Body of pancreas (tissue), 4 donors: ENCODE measurements at regions not wholly inside any gene's neighbourhood (a gene's known extent, or its start where the extent isn't known, plus 50 kb on each side); places are given as distances from the start of the nearest gene placed in this dataset.

ENCODE experiments used
- ATAC-seq: fragments of 150-250 bp; one replicate; pipeline ENCODE4 v1.9.1; 2016
- DNase-seq, 4 donors: peaks; one replicate each; pipeline ENCODE4 v3.0.0-alpha.2; 2019
- H3K27ac ChIP-seq, 4 donors: fragments of 200-600 bp; sonication (generic); 1 replicate in 3 of 4; 2 replicates in 1 of 4; pipeline versions ENCODE4 v1.5.1 to v1.6.1; 2016 to 2019; ENCODE audit warnings: mild to moderate bottlenecking in 1 of 4, mixed read lengths in 1 of 4, moderate library complexity in 1 of 4
- H3K27me3 ChIP-seq, 2 donors: fragments of 200-600 bp; sonication (generic); one replicate each; pipeline ENCODE4 v1.6.0; 2016; ENCODE audit warnings: mild to moderate bottlenecking in 1 of 2
- H3K36me3 ChIP-seq, 2 donors: fragments of 200-600 bp; sonication (generic); replicated peaks in 1 of 2; 2 replicates each; pipeline ENCODE4 v1.5.1; 2016; ENCODE audit warnings: low read depth in 2 of 2; ENCODE audit not compliant: insufficient read depth in 1 of 2
- H3K4me1 ChIP-seq: fragments of 200-600 bp; sonication (generic); one replicate; pipeline ENCODE4 v1.6.0; 2016
- H3K4me3 ChIP-seq, 2 donors: fragments of 200-600 bp; sonication (generic); 1 replicate in 1 of 2; 2 replicates in 1 of 2; pipeline ENCODE4 v1.5.1; 2016 to 2019
- H3K9me3 ChIP-seq, 3 donors: fragments of 200-600 bp; sonication (generic); 1 replicate in 2 of 3; 2 replicates in 1 of 3; pipeline ENCODE4 v1.5.1; 2016
- CTCF ChIP-seq, 7 experiments: fragments of 450-650 bp in 4 of 7; fragments of 200-600 bp in 3 of 7; sonication (generic) in 3 of 7; IDR thresholded peaks; one replicate each; pipeline ENCODE4 v1.5.1; 2016 to 2019; ENCODE audit warnings: antibody characterized with exemption in 7 of 7
- POLR2A ChIP-seq, 3 donors: fragments of 450-650 bp; IDR thresholded peaks; one replicate each; pipeline ENCODE4 v1.6.1; 2016; ENCODE audit warnings: antibody characterized with exemption in 3 of 3, mild to moderate bottlenecking in 2 of 3
- WGBS, 2 donors: methylation state at CpG; one replicate each; pipeline ENCODE4 v1.1.5; 2017; 5-methylcytosine and 5-hydroxymethylcytosine counted together
- intact Hi-C: fragments of 100-400 bp; cut with DNase I; formaldehyde crosslinking; loops from one replicate; pipeline ENCODE4 v1.15.1; 2023

- ATAC-seq (no peak), DNase-seq (no peak)
- Histone ChIP-seq H3K9me3 (no peaks in the 10 kb centered on the region), H3K27me3 (no peaks in the 10 kb centered on the region), H3K27ac (no peak overlapping the region), H3K4me1 (no peaks in the 10 kb centered on the region), H3K4me3 (no peak overlapping the region), H3K36me3 (no peaks in the 10 kb centered on the region)
- WGBS, 2 donors, result 81 to 82% methylated on average over 6 to 12 of the region's 12 CpGs
- TF ChIP-seq CTCF (IDR thresholded peaks at IDR 0.05) (no peak), POLR2A (IDR thresholded peaks at IDR 0.05) (no peak)
- intact Hi-C loops, result no loop called here
Observed at GRCh38 chr14:99094901-99095300, 177.1 kb downstream of the BCL11B start.

GRCh38 chr14:99095369-99095768 is 176.6 kb downstream of the BCL11B start:
- H3K27ac ChIP-seq, result no peak overlapping the region
- no peaks in the 10 kb centered on the region for H3K4me1 ChIP-seq
- intact Hi-C loops, result no loop called here
- DNase-seq (no peak), ATAC-seq (no peak)
- no peak for TF ChIP-seq CTCF (IDR thresholded peaks at IDR 0.05)
- TF ChIP-seq POLR2A (IDR thresholded peaks at IDR 0.05), result no peak
- H3K36me3 ChIP-seq, result no peaks in the 10 kb centered on the region
- 92 to 100% methylated on average over 2 of the region's 2 CpGs for WGBS, 2 donors
- H3K27me3 ChIP-seq, result no peaks in the 10 kb centered on the region
- no peak overlapping the region for H3K4me3 ChIP-seq
- H3K9me3 ChIP-seq, result no peaks in the 10 kb centered on the region

- Histone ChIP-seq H3K27me3 (no peaks in the 10 kb centered on the region), H3K36me3 (no peaks in the 10 kb centered on the region), H3K27ac (no peak overlapping the region), H3K4me1 (no peaks in the 10 kb centered on the region), H3K4me3 (no peak overlapping the region), H3K9me3 (no peaks in the 10 kb centered on the region)
- TF ChIP-seq CTCF (IDR thresholded peaks at IDR 0.05) (no peak), POLR2A (IDR thresholded peaks at IDR 0.05) (no peak)
- intact Hi-C loops, result no loop called here
- no peak for ATAC-seq
- no peak for DNase-seq
- WGBS, 2 donors, result 77 to 85% methylated on average over 5 to 6 of the region's 6 CpGs
Observed at GRCh38 chr14:99098199-99098598, 173.8 kb downstream of the BCL11B start.

- Histone ChIP-seq H3K9me3 (no peaks in the 10 kb centered on the region), H3K4me1 (no peaks in the 10 kb centered on the region), H3K36me3 (no peaks in the 10 kb centered on the region), H3K4me3 (no peak overlapping the region), H3K27ac (no peak overlapping the region), H3K27me3 (no peaks in the 10 kb centered on the region)
- intact Hi-C loops, result no loop called here
- DNase-seq (no peak), ATAC-seq (no peak)
- TF ChIP-seq POLR2A (IDR thresholded peaks at IDR 0.05) (no peak), CTCF (IDR thresholded peaks at IDR 0.05) (no peak)
- WGBS, 2 donors, result 66 to 68% methylated on average over 11 to 16 of the region's 16 CpGs
Observed at GRCh38 chr14:99099051-99099787, 172.8 kb downstream of the BCL11B start.
